MCF 10A (cell line): ENCODE measurements at regions not wholly inside any gene's neighbourhood (a gene's known extent, or its start where the extent isn't known, plus 50 kb on each side); places are given as distances from the start of the nearest gene placed in this dataset.

Experiments used
- BruUV-seq: library from RNA; stranded (reverse); fragments of 400-500 nt; replicated peaks from 2 replicates; lab custom pipeline; 2021; lab: Mats Ljungman, UMichigan
- CTCF ChIA-PET: fragments of 300-600 bp; sonication (Branson Sonifier 250); formaldehyde crosslinking; extraction: SDS; loops from one replicate; lab custom pipeline; 2021; ENCODE audit warnings: antibody characterized with exemption, inconsistent platforms; lab: Yijun Ruan, JAX
- POLR2A ChIA-PET: fragments of 300-600, 350-650 bp; sonication (Branson Sonifier 250); formaldehyde crosslinking; extraction: SDS; loops from one replicate; lab custom pipeline; 2020; ENCODE audit warnings: antibody characterized with exemption, inconsistent platforms; lab: Yijun Ruan, JAX
- DNase-seq: peaks from one replicate; pipeline ENCODE4 v3.0.0-alpha.2; 2018; ENCODE audit not compliant: unreplicated experiment
- H3K27ac Mint-ChIP-seq: one replicate; pipeline ENCODE4 v1.8.0; 2022; ENCODE audit warnings: mild to moderate bottlenecking, low read depth, mixed read lengths; ENCODE audit not compliant: unreplicated experiment
- H3K27me3 Mint-ChIP-seq: one replicate; pipeline ENCODE4 v1.8.0; 2022; ENCODE audit warnings: mixed read lengths; ENCODE audit not compliant: insufficient read depth, unreplicated experiment
- H3K36me3 Mint-ChIP-seq: one replicate; pipeline ENCODE4 v1.8.0; 2022; ENCODE audit warnings: mild to moderate bottlenecking, moderate library complexity, mixed read lengths; ENCODE audit not compliant: insufficient read depth, unreplicated experiment
- H3K4me1 Mint-ChIP-seq: one replicate; pipeline ENCODE4 v1.8.0; 2022; ENCODE audit warnings: mixed read lengths; ENCODE audit not compliant: insufficient read depth, unreplicated experiment
- H3K4me3 Mint-ChIP-seq: one replicate; pipeline ENCODE4 v1.8.0; 2022; ENCODE audit warnings: mild to moderate bottlenecking, moderate library complexity, mixed read lengths; ENCODE audit not compliant: unreplicated experiment
- H3K9me3 Mint-ChIP-seq: one replicate; pipeline ENCODE4 v1.8.0; 2022; ENCODE audit warnings: mixed read lengths; ENCODE audit not compliant: unreplicated experiment
- intact Hi-C: fragments of 100-400 bp; cut with micrococcal nuclease; formaldehyde crosslinking; loops from 2 replicates; pipeline ENCODE4 v1.14.1; 2022
- TF ChIP-seq, protein P1 (sequence below): fragments of 200-600 bp; IDR thresholded peaks from one replicate; pipeline ENCODE4 v1.8.0; 2022; ENCODE audit warnings: antibody characterized with exemption, mild to moderate bottlenecking; ENCODE audit not compliant: unreplicated experiment

DNA sequence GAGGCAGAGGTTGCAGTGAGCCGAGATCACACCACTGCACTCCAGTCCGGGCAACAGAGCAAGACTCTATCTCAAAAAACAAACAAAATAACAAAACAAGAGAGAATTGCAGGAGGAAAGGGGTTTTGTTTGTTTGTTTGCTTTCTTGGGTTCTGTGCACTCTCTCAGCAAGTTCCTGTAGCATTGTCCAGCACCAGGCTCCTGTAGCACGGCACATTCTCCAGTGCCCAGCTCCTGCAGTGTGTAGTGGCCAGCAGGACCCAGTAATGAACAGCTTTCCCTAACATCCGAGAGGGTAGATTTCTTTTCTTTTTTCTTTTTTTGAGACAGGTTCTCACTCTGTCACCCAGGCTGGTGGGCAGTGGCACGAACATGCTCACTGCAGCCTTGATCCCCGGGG lies 60.5 kb upstream of the USP9X start:
- no peak for DNase-seq
- H3K9me3 Mint-ChIP-seq, result no peaks in the 10 kb centered on the region
- peaks cover 22% of the 10 kb centered on the region for H3K27me3 Mint-ChIP-seq
- H3K36me3 Mint-ChIP-seq, result peaks cover 4% of the 10 kb centered on the region
- no TSS peak for BruUV-seq
- H3K4me3 Mint-ChIP-seq, result no peak overlapping the region
- ChIA-PET CTCF (interaction anchor here (0.6 kb wide), 1 partner anchor 481 kb away, joined by 3 read pairs; no protein-coding TSS in a partner anchor), POLR2A (interaction anchor here (0.7 kb wide), 1 partner anchor 308 kb away, joined by 3 read pairs; no protein-coding TSS in a partner anchor)
- peaks cover 11% of the 10 kb centered on the region for H3K4me1 Mint-ChIP-seq
- intact Hi-C loops, result no loop called here
- TF ChIP-seq, protein P1, sequence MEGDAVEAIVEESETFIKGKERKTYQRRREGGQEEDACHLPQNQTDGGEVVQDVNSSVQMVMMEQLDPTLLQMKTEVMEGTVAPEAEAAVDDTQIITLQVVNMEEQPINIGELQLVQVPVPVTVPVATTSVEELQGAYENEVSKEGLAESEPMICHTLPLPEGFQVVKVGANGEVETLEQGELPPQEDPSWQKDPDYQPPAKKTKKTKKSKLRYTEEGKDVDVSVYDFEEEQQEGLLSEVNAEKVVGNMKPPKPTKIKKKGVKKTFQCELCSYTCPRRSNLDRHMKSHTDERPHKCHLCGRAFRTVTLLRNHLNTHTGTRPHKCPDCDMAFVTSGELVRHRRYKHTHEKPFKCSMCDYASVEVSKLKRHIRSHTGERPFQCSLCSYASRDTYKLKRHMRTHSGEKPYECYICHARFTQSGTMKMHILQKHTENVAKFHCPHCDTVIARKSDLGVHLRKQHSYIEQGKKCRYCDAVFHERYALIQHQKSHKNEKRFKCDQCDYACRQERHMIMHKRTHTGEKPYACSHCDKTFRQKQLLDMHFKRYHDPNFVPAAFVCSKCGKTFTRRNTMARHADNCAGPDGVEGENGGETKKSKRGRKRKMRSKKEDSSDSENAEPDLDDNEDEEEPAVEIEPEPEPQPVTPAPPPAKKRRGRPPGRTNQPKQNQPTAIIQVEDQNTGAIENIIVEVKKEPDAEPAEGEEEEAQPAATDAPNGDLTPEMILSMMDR, result no peak
- H3K27ac Mint-ChIP-seq, result no peak overlapping the region

DNA sequence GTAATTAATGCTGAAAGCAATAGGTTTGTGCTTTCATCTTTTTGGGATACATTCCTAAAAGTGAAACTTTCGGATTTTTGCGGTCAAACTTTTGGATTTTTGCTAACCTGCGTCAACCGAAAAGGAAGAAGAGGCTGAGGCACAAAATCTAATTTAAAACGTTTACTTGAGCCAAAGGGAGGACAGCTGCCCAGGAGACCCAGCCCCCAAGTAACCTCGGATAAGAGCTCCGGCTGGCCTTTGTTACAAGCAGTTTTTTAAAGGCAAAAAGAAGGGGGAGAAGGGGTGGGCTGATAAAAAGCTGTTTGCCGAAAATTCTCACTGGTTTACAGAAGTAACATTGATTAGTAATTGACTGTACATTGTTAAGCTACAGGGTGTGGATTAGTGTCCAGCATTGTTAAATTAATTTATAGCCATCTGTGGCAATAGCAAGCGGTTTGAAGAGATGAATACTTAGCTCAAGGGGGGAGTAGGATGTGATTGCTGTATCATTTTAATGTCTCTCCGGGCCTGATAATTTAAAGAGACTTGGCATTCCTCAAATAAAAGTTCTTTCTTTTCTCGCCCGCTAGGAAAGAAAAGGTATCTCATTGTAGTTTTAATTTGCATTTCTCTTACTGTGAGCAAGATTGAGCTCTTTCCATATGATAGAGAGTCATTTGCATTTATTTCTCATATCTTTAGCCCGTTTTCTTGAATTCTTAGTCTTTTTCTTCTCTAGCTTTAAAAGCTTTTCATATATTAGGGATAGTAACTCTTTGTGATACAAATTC lies 59.1 kb upstream of the USP9X start:
- BruUV-seq, result no TSS peak
- peaks cover 4% of the 10 kb centered on the region for H3K36me3 Mint-ChIP-seq
- TF ChIP-seq, protein P1, result no peak
- no peak overlapping the region for H3K27ac Mint-ChIP-seq
- ChIA-PET CTCF (no interaction called here), POLR2A (interaction anchor here (0.7 to 3.1 kb wide), 3 partner anchors 16 to 91 kb away, joined by 3 to 28 read pairs (median 20); partner anchors contain the start of gene USP9X)
- peaks cover 29% of the 10 kb centered on the region for H3K27me3 Mint-ChIP-seq
- no peak overlapping the region for H3K4me3 Mint-ChIP-seq
- intact Hi-C loops, result no loop called here
- H3K4me1 Mint-ChIP-seq, result peaks cover 11% of the 10 kb centered on the region
- no peak for DNase-seq
- no peaks in the 10 kb centered on the region for H3K9me3 Mint-ChIP-seq

DNA sequence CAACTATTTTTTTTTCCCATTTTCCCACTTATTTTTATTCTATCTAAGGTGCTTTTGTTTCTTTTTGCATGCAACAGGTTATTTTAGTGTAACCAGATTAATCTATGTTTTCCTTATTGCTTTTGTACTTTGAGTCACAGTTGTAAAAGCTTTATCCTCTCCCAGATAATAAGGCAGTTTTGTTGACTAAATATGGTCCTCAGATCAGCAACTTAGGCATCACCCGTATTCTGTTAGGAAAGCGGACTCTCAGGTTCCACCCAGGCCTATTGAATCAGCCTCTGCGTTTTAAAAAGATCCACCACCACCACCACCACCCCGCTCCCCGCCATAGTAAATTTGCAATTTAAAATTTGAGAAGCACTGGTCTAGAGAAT lies 58.6 kb upstream of the USP9X start:
- intact Hi-C loops, result no loop called here
- Mint-ChIP-seq H3K4me1 (peaks cover 11% of the 10 kb centered on the region), H3K27me3 (peaks cover 35% of the 10 kb centered on the region), H3K36me3 (peaks cover 4% of the 10 kb centered on the region), H3K4me3 (no peak overlapping the region), H3K9me3 (no peaks in the 10 kb centered on the region), H3K27ac (no peak overlapping the region)
- no TSS peak for BruUV-seq
- no peak for DNase-seq
- POLR2A ChIA-PET, result interaction anchor here (0.7 to 3.1 kb wide), 3 partner anchors 16 to 90 kb away, joined by 3 to 28 read pairs (median 20); partner anchors contain the start of gene USP9X
- TF ChIP-seq, protein P1, result no peak
- CTCF ChIA-PET, result no interaction called here

DNA sequence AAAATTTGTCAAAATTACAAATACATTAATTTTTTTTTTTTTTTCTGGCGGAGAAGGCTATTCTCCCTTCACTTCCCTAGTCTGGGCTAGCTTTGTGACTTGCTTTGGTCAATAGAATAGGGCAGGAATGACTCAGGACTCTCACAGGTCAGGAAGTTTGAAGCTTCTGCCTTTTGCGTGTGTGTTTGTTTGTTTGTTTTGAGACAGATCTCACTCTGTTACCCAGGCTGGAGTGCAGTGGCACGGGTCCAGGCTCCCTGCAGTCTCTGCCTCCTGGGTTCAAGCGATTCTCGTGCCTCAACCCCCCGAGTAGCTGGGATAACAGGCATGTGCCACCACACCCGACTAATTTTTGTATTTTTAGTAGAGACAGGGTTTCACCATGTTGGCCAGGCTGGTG lies 55.9 kb upstream of the USP9X start:
- no peaks in the 10 kb centered on the region for H3K36me3 Mint-ChIP-seq
- no peak overlapping the region for H3K4me3 Mint-ChIP-seq
- ChIA-PET CTCF (interaction anchor here (0.6 to 0.7 kb wide), 2 partner anchors 77 to 485 kb away, joined by 3 read pairs; no protein-coding TSS in a partner anchor), POLR2A (interaction anchor here (0.7 kb wide), 1 partner anchor 56 kb away, joined by 3 read pairs; the partner anchor contains the start of gene USP9X)
- no TSS peak for BruUV-seq
- H3K27ac Mint-ChIP-seq, result no peak overlapping the region
- H3K9me3 Mint-ChIP-seq, result no peaks in the 10 kb centered on the region
- intact Hi-C loops, result no loop called here
- H3K27me3 Mint-ChIP-seq, result peaks cover 51% of the 10 kb centered on the region
- peak; percentile 49 for DNase-seq
- H3K4me1 Mint-ChIP-seq, result peaks cover 4% of the 10 kb centered on the region
- TF ChIP-seq, protein P1, result no peak
